Calu3 (cell line): ENCODE measurements at regions not wholly inside any gene's neighbourhood (a gene's known extent, or its start where the extent isn't known, plus 50 kb on each side); places are given as distances from the start of the nearest gene placed in this dataset.

ENCODE experiments used
- BruUV-seq: library from RNA; stranded (reverse); fragments of 400-500 nt; replicated peaks from 2 replicates; lab custom pipeline; 2021; lab: Mats Ljungman, UMichigan
- CTCF ChIA-PET: fragments of 300-600 bp; sonication (Branson Sonifier 250); formaldehyde crosslinking; loops from one replicate; lab custom pipeline; 2022; ENCODE audit warnings: antibody characterized with exemption; lab: Charles Lee
- DNase-seq: peaks from one replicate; pipeline ENCODE4 v3.0.0; 2022
- H3K27ac Mint-ChIP-seq: one replicate; pipeline ENCODE4 v1.8.0; 2022; ENCODE audit warnings: mixed read lengths; ENCODE audit not compliant: unreplicated experiment
- H3K27me3 Mint-ChIP-seq: one replicate; pipeline ENCODE4 v1.8.0; 2022; ENCODE audit warnings: mixed read lengths; ENCODE audit not compliant: unreplicated experiment
- H3K36me3 Mint-ChIP-seq: one replicate; pipeline ENCODE4 v1.8.0; 2022; ENCODE audit warnings: mild to moderate bottlenecking, moderate library complexity, mixed read lengths; ENCODE audit not compliant: insufficient read depth, unreplicated experiment
- H3K4me1 Mint-ChIP-seq: one replicate; pipeline ENCODE4 v1.8.0; 2022; ENCODE audit warnings: mild to moderate bottlenecking, low read depth, mixed read lengths; ENCODE audit not compliant: unreplicated experiment
- H3K4me3 Mint-ChIP-seq: one replicate; pipeline ENCODE4 v1.8.0; 2022; ENCODE audit warnings: mild to moderate bottlenecking, low read depth, moderate library complexity, mixed read lengths; ENCODE audit not compliant: unreplicated experiment
- H3K9me3 Mint-ChIP-seq: one replicate; pipeline ENCODE4 v1.8.0; 2022; ENCODE audit warnings: low read depth, mixed read lengths; ENCODE audit not compliant: unreplicated experiment
- intact Hi-C: fragments of 100-400 bp; cut with micrococcal nuclease; formaldehyde crosslinking; loops from one replicate; pipeline ENCODE4 v1.10.0; 2022; ENCODE audit not compliant: unreplicated experiment
- TF ChIP-seq, protein P1 (sequence below): fragments of 200-600 bp; IDR thresholded peaks from one replicate; pipeline ENCODE4 v1.8.0; 2022; ENCODE audit warnings: antibody characterized with exemption; ENCODE audit not compliant: unreplicated experiment

DNA sequence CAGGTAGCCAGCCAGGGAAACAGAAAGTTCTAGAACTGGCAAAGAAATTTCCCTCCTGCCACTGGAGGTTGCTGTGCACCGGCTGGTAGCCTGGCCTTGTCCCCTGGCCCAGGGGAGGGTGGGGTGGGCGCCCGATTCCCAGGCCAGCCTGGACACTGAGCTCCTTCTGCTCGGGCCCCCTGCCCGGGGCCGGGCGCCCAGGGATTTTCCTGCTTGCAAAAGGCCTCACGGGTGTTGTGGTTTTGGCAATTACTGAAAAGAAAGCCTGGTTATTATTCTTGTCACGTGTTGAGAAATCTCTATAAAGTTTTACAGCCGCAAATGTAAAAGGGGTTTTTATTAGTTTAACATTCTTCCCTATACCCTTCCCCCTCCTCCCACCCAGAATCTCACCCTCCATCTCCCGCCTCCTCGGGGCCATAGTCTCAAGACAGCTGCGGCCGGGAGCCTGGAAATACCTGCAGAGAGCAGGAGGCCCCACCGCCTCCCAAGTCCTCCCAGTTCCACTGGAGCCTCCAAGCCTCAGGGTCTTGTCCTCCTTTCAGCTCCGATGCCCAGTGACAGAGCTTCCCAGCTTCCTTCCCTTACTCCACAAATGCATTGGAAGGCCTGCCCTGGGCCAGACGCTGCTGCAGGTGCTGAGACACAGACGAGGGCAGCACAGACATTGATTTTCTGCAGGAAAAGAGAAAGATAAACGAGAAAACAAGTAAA is 1515.6 kb downstream of the TBC1D22A start:
- CTCF ChIA-PET = interaction anchor here (0.8 kb wide), 1 partner anchor 44 kb away, joined by 6 read pairs; no protein-coding TSS in a partner anchor
- H3K27ac Mint-ChIP-seq = no peak overlapping the region
- peaks cover 26% of the 10 kb centered on the region for H3K9me3 Mint-ChIP-seq

DNA sequence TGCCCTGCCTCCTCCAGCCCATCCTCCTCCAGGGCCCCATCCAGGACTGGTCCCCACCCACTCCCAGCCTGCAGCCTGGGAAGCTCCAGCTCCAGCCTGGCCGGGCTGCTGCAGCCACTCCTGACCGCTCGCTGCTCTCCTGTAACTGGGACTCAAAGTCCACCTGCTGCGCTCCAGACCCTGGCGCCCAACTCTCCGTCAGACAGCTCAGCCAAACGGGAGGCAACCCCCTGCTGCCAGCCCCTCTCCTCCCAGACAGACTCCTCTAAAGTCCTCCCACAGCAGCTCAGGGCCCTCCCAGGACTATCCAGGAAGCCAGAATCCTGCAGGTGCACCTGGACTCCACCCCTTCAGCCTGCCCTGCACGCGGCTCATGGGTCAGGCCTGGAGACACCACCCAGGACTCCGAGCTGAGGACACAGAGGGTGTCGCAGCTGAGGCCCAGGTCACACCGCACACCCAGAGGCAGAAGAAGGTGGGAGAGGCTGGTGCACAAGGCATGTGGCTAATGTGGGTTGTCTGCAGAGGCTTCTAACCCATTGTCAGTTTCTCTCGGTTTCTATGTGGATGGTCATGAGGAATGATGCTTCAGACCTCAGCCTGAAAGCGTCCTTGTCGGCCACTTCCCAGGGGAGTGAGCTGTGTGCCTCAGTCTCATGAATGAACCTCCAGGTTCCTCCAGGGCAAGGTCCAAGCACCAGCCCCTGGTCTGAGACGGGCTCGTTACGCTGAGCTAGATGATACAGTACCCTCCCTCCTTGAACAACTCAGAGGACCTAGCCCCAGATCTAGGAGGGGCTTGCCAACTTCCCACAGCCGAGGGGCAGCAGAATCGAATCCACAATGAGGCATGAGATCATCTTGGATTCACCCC is 1514.8 kb downstream of the TBC1D22A start:
- CTCF ChIA-PET = interaction anchor here (0.8 kb wide), 1 partner anchor 44 kb away, joined by 6 read pairs; no protein-coding TSS in a partner anchor
- TF ChIP-seq, protein P1, sequence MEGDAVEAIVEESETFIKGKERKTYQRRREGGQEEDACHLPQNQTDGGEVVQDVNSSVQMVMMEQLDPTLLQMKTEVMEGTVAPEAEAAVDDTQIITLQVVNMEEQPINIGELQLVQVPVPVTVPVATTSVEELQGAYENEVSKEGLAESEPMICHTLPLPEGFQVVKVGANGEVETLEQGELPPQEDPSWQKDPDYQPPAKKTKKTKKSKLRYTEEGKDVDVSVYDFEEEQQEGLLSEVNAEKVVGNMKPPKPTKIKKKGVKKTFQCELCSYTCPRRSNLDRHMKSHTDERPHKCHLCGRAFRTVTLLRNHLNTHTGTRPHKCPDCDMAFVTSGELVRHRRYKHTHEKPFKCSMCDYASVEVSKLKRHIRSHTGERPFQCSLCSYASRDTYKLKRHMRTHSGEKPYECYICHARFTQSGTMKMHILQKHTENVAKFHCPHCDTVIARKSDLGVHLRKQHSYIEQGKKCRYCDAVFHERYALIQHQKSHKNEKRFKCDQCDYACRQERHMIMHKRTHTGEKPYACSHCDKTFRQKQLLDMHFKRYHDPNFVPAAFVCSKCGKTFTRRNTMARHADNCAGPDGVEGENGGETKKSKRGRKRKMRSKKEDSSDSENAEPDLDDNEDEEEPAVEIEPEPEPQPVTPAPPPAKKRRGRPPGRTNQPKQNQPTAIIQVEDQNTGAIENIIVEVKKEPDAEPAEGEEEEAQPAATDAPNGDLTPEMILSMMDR = no peak
- DNase-seq = no peak
- intact Hi-C loops = no loop called here
- no TSS peak for BruUV-seq
- no peaks in the 10 kb centered on the region for H3K36me3 Mint-ChIP-seq
- no peak overlapping the region for H3K4me3 Mint-ChIP-seq
- no peak overlapping the region for H3K27ac Mint-ChIP-seq
- no peaks in the 10 kb centered on the region for H3K4me1 Mint-ChIP-seq
- peaks cover 25% of the 10 kb centered on the region for H3K9me3 Mint-ChIP-seq
- H3K27me3 Mint-ChIP-seq = no peaks in the 10 kb centered on the region

More for the DNA sequence above, 1515.6 kb downstream of the TBC1D22A start:
- Mint-ChIP-seq H3K36me3 (no peaks in the 10 kb centered on the region), H3K4me3 (no peak overlapping the region), H3K27me3 (no peaks in the 10 kb centered on the region), H3K4me1 (no peaks in the 10 kb centered on the region)
- no TSS peak for BruUV-seq
- intact Hi-C loops = no loop called here
- TF ChIP-seq, protein P1 = no peak
- DNase-seq = no peak

DNA sequence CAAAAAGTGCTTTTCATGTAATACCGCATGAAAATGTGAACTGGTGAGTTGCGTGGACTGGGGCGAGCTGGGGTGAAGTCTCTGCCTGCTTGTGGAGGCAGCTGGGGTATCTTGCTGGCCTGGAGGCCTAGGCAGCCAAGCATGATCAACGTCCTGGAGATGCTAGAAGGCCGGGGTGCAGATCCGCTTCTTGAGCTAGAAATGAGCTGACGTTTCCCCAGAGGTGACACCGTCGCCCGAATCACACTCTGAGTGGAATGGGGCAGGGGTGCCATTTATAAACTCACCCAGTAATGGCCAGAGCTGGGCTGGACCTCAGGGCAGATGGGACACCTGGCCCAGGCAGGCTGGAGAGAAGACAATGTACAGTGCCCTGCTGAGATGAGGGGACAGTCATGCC is 1513.0 kb downstream of the TBC1D22A start:
- BruUV-seq = no TSS peak
- no peak overlapping the region for H3K27ac Mint-ChIP-seq
- H3K4me1 Mint-ChIP-seq = no peaks in the 10 kb centered on the region
- intact Hi-C loops = no loop called here
- no peak for DNase-seq
- CTCF ChIA-PET = no interaction called here
- H3K9me3 Mint-ChIP-seq = peaks cover 27% of the 10 kb centered on the region
- TF ChIP-seq, protein P1 = no peak
- no peaks in the 10 kb centered on the region for H3K27me3 Mint-ChIP-seq
- H3K36me3 Mint-ChIP-seq = no peaks in the 10 kb centered on the region
- H3K4me3 Mint-ChIP-seq = no peak overlapping the region

DNA sequence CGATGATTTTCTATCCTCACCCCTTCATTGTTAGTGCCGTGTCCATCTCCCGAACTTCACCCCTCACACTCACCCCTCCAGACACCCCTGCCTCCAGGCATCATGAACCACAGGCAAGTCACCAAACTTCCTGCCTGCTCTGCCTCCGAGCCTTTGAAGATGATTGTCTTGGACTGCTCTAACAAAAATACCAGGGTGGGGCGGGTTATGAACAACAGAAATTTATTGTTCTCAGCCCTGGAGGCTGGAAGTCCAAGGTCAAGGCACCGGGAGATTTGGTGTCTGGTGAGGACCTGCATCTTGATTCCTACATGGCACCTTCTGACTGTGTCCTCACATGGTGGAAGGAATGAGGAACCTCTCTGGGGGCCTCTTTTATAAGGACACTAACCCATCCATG is 1508.3 kb downstream of the TBC1D22A start:
- no peak for DNase-seq
- no peaks in the 10 kb centered on the region for H3K36me3 Mint-ChIP-seq
- BruUV-seq = no TSS peak
- H3K27ac Mint-ChIP-seq = no peak overlapping the region
- no peaks in the 10 kb centered on the region for H3K4me1 Mint-ChIP-seq
- H3K4me3 Mint-ChIP-seq = no peak overlapping the region
- H3K9me3 Mint-ChIP-seq = peaks cover 20% of the 10 kb centered on the region
- CTCF ChIA-PET = no interaction called here
- no peaks in the 10 kb centered on the region for H3K27me3 Mint-ChIP-seq
- intact Hi-C loops = no loop called here
- TF ChIP-seq, protein P1 = no peak
